IMR-90 (cell line): ENCODE measurements at regions not wholly inside any gene's neighbourhood (a gene's known extent, or its start where the extent isn't known, plus 50 kb on each side); places are given as distances from the start of the nearest gene placed in this dataset.

Experiments
- ATAC-seq: fragments of 200-7000 bp; cut with Tn5 transposase; 2 replicates; pipeline ENCODE4 v1.9.1; 2020; ENCODE audit warnings: low read depth, mild to moderate bottlenecking, moderate library complexity
- BruUV-seq: library from RNA; stranded (reverse); fragments of 400-500 nt; replicated peaks from 2 replicates; lab custom pipeline; 2021; lab: Mats Ljungman, UMichigan
- CTCF ChIA-PET: fragments of 300-600 bp; formaldehyde crosslinking; extraction: SDS; loops from one replicate; lab custom pipeline; 2021; ENCODE audit warnings: antibody characterized with exemption; lab: Yijun Ruan, JAX
- POLR2A ChIA-PET: fragments of 300-600 bp; sonication (Branson Sonifier 250); formaldehyde crosslinking; loops from one replicate; lab custom pipeline; 2022; ENCODE audit warnings: antibody characterized with exemption; ENCODE audit not compliant: unreplicated experiment; lab: Charles Lee
- DNase-seq: peaks from one replicate; pipeline ENCODE4 v3.0.0; 2013
- H2AFZ ChIP-seq: replicated peaks from 2 replicates; pipeline ENCODE3; 2013; ENCODE audit warnings: low read length, mild to moderate bottlenecking; ENCODE audit not compliant: poor library complexity
- H2AK5ac ChIP-seq: 2 replicates; pipeline ENCODE4 v1.6.1; 2013; ENCODE audit warnings: low read depth, low read length, inconsistent platforms
- H2AK9ac ChIP-seq: replicated peaks from 2 replicates; pipeline ENCODE3; 2013; ENCODE audit warnings: mild to moderate bottlenecking, low read depth, low read length, moderate library complexity; ENCODE audit not compliant: poor library complexity
- H2BK120ac ChIP-seq: 2 replicates; pipeline ENCODE4 v1.6.1; 2013; ENCODE audit warnings: low read depth, low read length, inconsistent platforms
- H2BK15ac ChIP-seq: 3 replicates; pipeline ENCODE4 v1.6.1; 2013; ENCODE audit warnings: low read depth, low read length, inconsistent platforms
- H2BK20ac ChIP-seq: 2 replicates; pipeline ENCODE4 v1.6.1; 2013; ENCODE audit warnings: low read depth, mild to moderate bottlenecking, inconsistent platforms, low read length, moderate library complexity
- H2BK5ac ChIP-seq: 2 replicates; pipeline ENCODE4 v1.6.1; 2013; ENCODE audit warnings: mild to moderate bottlenecking, low read depth, low read length, inconsistent platforms; ENCODE audit not compliant: poor library complexity, severe bottlenecking
- H3K14ac ChIP-seq: replicated peaks from 2 replicates; pipeline ENCODE4 v1.6.1; 2013; ENCODE audit warnings: low read depth, low read length, inconsistent platforms
- H3K18ac ChIP-seq: 2 replicates; pipeline ENCODE4 v1.6.1; 2013; ENCODE audit warnings: low read depth, low read length, control low read depth
- H3K23ac ChIP-seq: 2 replicates; pipeline ENCODE4 v1.6.1; 2013; ENCODE audit warnings: low read depth, low read length, inconsistent platforms
- H3K27ac ChIP-seq: 2 replicates; pipeline ENCODE4 v1.5.1; 2013; ENCODE audit warnings: mild to moderate bottlenecking, control low read depth, low read length; ENCODE audit not compliant: insufficient read depth
- H3K27me3 ChIP-seq: 2 replicates; pipeline ENCODE4 v1.6.1; 2013; ENCODE audit warnings: low read length; ENCODE audit not compliant: control insufficient read depth, insufficient read depth
- H3K36me3 ChIP-seq: 2 replicates; pipeline ENCODE4 v1.6.1; 2013; ENCODE audit warnings: low read length, mixed read lengths; ENCODE audit not compliant: control insufficient read depth, insufficient read depth
- H3K4ac ChIP-seq: 2 replicates; pipeline ENCODE4 v1.6.1; 2013; ENCODE audit warnings: low read depth, low read length, inconsistent platforms
- H3K4me1 ChIP-seq: 2 replicates; pipeline ENCODE4 v1.6.1; 2013; ENCODE audit warnings: low read length, mixed read lengths; ENCODE audit not compliant: control insufficient read depth, insufficient read depth
- H3K4me2 ChIP-seq: 2 replicates; pipeline ENCODE4 v1.6.1; 2013; ENCODE audit warnings: low read depth, mild to moderate bottlenecking, control low read depth, low read length, moderate library complexity
- H3K4me3 ChIP-seq: 2 replicates; pipeline ENCODE4 v1.5.1; 2013; ENCODE audit warnings: low read depth, mild to moderate bottlenecking, control low read depth, low read length, moderate library complexity; ENCODE audit not compliant: insufficient read depth
- H3K56ac ChIP-seq: 2 replicates; pipeline ENCODE4 v1.6.1; 2013; ENCODE audit warnings: low read length, inconsistent platforms; ENCODE audit not compliant: insufficient read depth; ENCODE audit errors: extremely low read depth
- H3K79me1 ChIP-seq, 2 experiments: 2 replicates each; pipeline ENCODE4 v1.6.1; 2013; ENCODE audit warnings: low read length in 2 of 2, inconsistent platforms in 1 of 2, low read depth in 1 of 2
- H3K9ac ChIP-seq: 2 replicates; pipeline ENCODE4 v1.6.1; 2013; ENCODE audit warnings: low read depth, low read length, control low read depth
- H3K9me1 ChIP-seq: 2 replicates; pipeline ENCODE4 v1.6.1; 2013; ENCODE audit warnings: low read length, inconsistent platforms; ENCODE audit not compliant: insufficient read depth
- H3K9me3 ChIP-seq: 2 replicates; pipeline ENCODE4 v1.6.1; 2013; ENCODE audit warnings: low read length; ENCODE audit not compliant: control insufficient read depth, insufficient read depth
- H4K20me1 ChIP-seq: 2 replicates; pipeline ENCODE4 v1.6.1; 2013; ENCODE audit warnings: low read length, inconsistent platforms; ENCODE audit not compliant: insufficient read depth
- H4K5ac ChIP-seq: 2 replicates; pipeline ENCODE4 v1.6.1; 2013; ENCODE audit warnings: mild to moderate bottlenecking, low read depth, low read length, control low read depth
- H4K8ac ChIP-seq, 2 experiments: 2 replicates each; pipeline ENCODE4 v1.6.1; 2013; ENCODE audit warnings: low read depth in 2 of 2, low read length in 2 of 2, control low read depth in 1 of 2, inconsistent platforms in 1 of 2
- H4K91ac ChIP-seq: 2 replicates; pipeline ENCODE4 v1.6.1; 2013; ENCODE audit warnings: low read depth, low read length, inconsistent platforms; ENCODE audit not compliant: insufficient read depth
- FOS ChIP-seq: fragments of 150-350 bp; IDR thresholded peaks from 2 replicates; pipeline ENCODE4 v1.6.1; 2016; ENCODE audit warnings: low read depth, low read length
- WGBS, 2 experiments: methylation state at CpG; one replicate each; pipeline versions ENCODE4 v1.1.5 to v1.1.7; 2013; ENCODE audit warnings: missing lambda C conversion rate in 2 of 2; ENCODE audit not compliant: insufficient read length in 1 of 2; ENCODE audit errors: extremely low coverage in 2 of 2; 5-methylcytosine and 5-hydroxymethylcytosine counted together
- dilution Hi-C: fragments of 300-500 bp; cut with HindIII; formaldehyde crosslinking; loops from one replicate; pipeline ENCODE4 v1.14.3; 2018; ENCODE audit warnings: low sequenced_read_pairs; ENCODE audit not compliant: unreplicated experiment
- in situ Hi-C: fragments of 300-500 bp; cut with MboI; formaldehyde crosslinking; loops from 3 replicates; pipeline ENCODE4 v1.14.3; 2019; ENCODE audit warnings: low sequenced_read_pairs, inconsistent platforms, mixed read lengths
- intact Hi-C: fragments of 100-400 bp; cut with micrococcal nuclease; formaldehyde crosslinking; loops from 2 replicates; pipeline ENCODE4 v1.10.0; 2022

DNA sequence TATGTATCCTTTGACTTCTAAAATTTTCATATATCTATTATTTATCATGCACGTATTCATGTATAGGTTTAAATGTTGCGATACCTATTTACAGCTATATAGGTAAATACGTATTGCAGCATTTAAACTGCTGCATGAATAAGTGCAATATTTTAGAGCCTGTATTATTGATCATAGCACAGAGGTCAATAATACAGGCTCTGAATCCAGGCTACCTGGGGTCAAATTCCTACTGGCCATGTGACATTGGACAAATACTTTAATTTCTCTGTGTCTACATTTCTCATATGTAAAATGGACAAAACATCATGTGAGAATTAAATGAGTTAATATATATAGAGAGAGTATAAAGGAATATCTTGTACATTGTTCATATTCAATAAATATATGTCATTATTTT lies 352.9 kb upstream of the ROBO2 start:
- Histone ChIP-seq H2AK5ac (no peak overlapping the region), H3K9ac (no peak overlapping the region), H3K9me3 (no peaks in the 10 kb centered on the region), H4K91ac (no peak overlapping the region), H4K5ac (no peak overlapping the region), H3K27ac (no peak overlapping the region), H3K14ac (no peak overlapping the region), H2BK5ac (no peak overlapping the region), H3K27me3 (no peaks in the 10 kb centered on the region), H3K18ac (no peak overlapping the region), H4K20me1 (no peaks in the 10 kb centered on the region), H3K4ac (no peak overlapping the region), H3K4me3 (no peak overlapping the region), H2AK9ac (no peak overlapping the region), H3K4me1 (no peaks in the 10 kb centered on the region), H4K8ac (no peak overlapping the region), H2AFZ (no peak overlapping the region), H3K36me3 (no peaks in the 10 kb centered on the region), H3K9me1 (no peaks in the 10 kb centered on the region), H3K4me2 (no peak overlapping the region), H3K23ac (no peak overlapping the region), H3K79me1 (no peaks in the 10 kb centered on the region), H2BK20ac (no peak overlapping the region), H3K56ac (no peak overlapping the region), H2BK15ac (no peak overlapping the region), H2BK120ac (no peak overlapping the region)
- intact Hi-C loops = loop anchor here (10.0 kb wide), 1 partner anchor 348 kb away; no protein-coding TSS in a partner anchor
- no TSS peak for BruUV-seq
- dilution Hi-C loops = no loop called here
- ATAC-seq = no peak
- ChIA-PET CTCF (no interaction called here), POLR2A (no interaction called here)
- TF ChIP-seq FOS = no peak
- WGBS, 2 experiments = no CpG with 5 or more reads among the region's 3 CpGs
- no peak for DNase-seq
- in situ Hi-C loops = no loop called here
